Pancreas (tissue), 10 donors: ENCODE measurements at regions not wholly inside any gene's neighbourhood (a gene's known extent, or its start where the extent isn't known, plus 50 kb on each side); places are given as distances from the start of the nearest gene placed in this dataset.
"Not testable (repeated sequence)": the region's sequence is repeated elsewhere in the genome, so short reads cannot be mapped to it uniquely, and the experiment has no call there.

Experiments
- ATAC-seq, 4 donors: fragments of 200-7000 bp; cut with Tn5 transposase; one replicate each; pipeline versions ENCODE4 v1.8.0 to v1.9.1; 2020; ENCODE audit warnings: mild to moderate bottlenecking in 4 of 4, moderate library complexity in 4 of 4
- DNase-seq, 6 donors: peaks; one replicate each; pipeline ENCODE4 v3.0.0-alpha.2; 2020
- FAIRE-seq: peaks from 2 replicates; lab custom pipeline; 2012; peaks lifted over from hg19 to GRCh38; lab: Jason Lieb, UNC
- H3K27ac ChIP-seq, 4 donors: fragments of 200-600 bp; sonication (generic); 1 replicate in 3 of 4; 2 replicates in 1 of 4; pipeline versions ENCODE4 v1.5.0 to v1.8.0; 2020
- H3K27me3 ChIP-seq, 4 donors: fragments of 200-600 bp; one replicate each; pipeline ENCODE4 v1.8.0; 2021
- H3K36me3 ChIP-seq, 3 donors: fragments of 200-600 bp; sonication (generic) in 1 of 3; one replicate each; pipeline versions ENCODE4 v1.5.0 to v1.8.0; 2020 to 2021
- H3K4me1 ChIP-seq, 3 donors: fragments of 200-600 bp; one replicate each; pipeline ENCODE4 v1.8.0; 2021
- H3K4me3 ChIP-seq, 4 donors: fragments of 200-600 bp; sonication (generic) in 2 of 4; one replicate each; pipeline versions ENCODE4 v1.5.0 to v1.8.0; 2020 to 2021
- H3K9me3 ChIP-seq, 4 donors: fragments of 200-600 bp; one replicate each; pipeline ENCODE4 v1.8.0; 2021
- CTCF ChIP-seq, 4 donors: fragments of 200-600 bp; sonication (generic) in 3 of 4; IDR thresholded peaks; one replicate each; pipeline versions ENCODE4 v1.5.0 to v1.8.0; 2021; ENCODE audit warnings: antibody characterized with exemption in 4 of 4
- WGBS, 2 donors: extraction: QIAGEN DNeasy Blood & Tissue Kit; methylation state at CpG; one replicate each; pipeline ENCODE4 v1.1.7; 2013; 5-methylcytosine and 5-hydroxymethylcytosine counted together
- intact Hi-C, 3 donors: fragments of 100-400 bp; cut with DNase I; formaldehyde crosslinking; loops; one replicate each; pipeline versions ENCODE4 v1.11.1 to v1.14.2; 2022
- donor health status: healthy with polysubstance abuse.
- donor health status: DM: no; HTN: no; CAD: no; lungs with moderate emphysema.
- donor health status: DM: no; HTN: no; CAD: no.
- donor health status: control.
- donor health status: control.
- donor health status: Bipolar disorder and iron deficiency.
- donor health status: DM: yes; HTN: yes; CAD: no.
- donor health status: DM: no; HTN: no; CAD: no.
- donor health status: DM: no; HTN: no; CAD: no.
- donor health status: DM: yes; HTN: yes; CAD: no.

DNA sequence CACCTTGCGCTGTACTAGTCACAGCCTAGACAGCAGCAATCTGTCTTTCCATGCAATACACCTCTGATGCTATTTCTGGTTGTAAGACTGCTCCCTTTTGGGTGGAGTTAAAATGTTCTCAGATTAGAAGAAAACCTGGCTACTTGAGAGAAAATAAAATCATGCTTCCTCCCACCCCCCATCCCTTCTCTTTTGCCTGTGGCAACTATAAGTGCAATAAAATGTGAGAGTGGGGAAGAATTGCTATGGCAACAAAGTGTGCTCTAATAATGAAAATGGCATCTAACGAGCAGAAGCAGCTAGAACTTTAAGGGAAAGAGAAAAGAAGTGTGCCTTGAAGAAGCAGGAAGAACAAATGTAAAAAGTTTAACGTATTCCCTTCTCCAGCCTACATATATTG lies 464.2 kb upstream of the FSHR start:
- H3K27me3 ChIP-seq, result no peaks in the 10 kb centered on the region
- H3K4me3 ChIP-seq, result no peak overlapping the region
- WGBS, 2 donors, result 57 to 66% methylated on average over 3 of the region's 3 CpGs
- no peaks in the 10 kb centered on the region for H3K4me1 ChIP-seq
- intact Hi-C loops, result no loop called here
- H3K36me3 ChIP-seq, result no peaks in the 10 kb centered on the region
- DNase-seq (no peak), FAIRE-seq (no peak), ATAC-seq (no peak)
- no peaks in the 10 kb centered on the region for H3K9me3 ChIP-seq
- no peak for TF ChIP-seq CTCF (IDR thresholded peaks at IDR 0.05)
- H3K27ac ChIP-seq, result no peak overlapping the region

- Histone ChIP-seq H3K4me1 (no peaks in the 10 kb centered on the region), H3K27me3 (no peaks in the 10 kb centered on the region), H3K9me3 (no peaks in the 10 kb centered on the region), H3K4me3 (no peak overlapping the region), H3K27ac (no peak overlapping the region), H3K36me3 (no peaks in the 10 kb centered on the region)
- intact Hi-C loops, result no loop called here
- DNase-seq (no peak), FAIRE-seq (no peak), ATAC-seq (peak; percentile 46 to 65 (median 62))
- TF ChIP-seq CTCF (IDR thresholded peaks at IDR 0.05), result peak in 2 of 4 donors; percentile 24 to 31
- 8 to 11% methylated on average over 2 of the region's 2 CpGs for WGBS, 2 donors
These were observed 462.5 kb upstream of the FSHR start for GRCh38 chr2:49616800-49617199.

DNA sequence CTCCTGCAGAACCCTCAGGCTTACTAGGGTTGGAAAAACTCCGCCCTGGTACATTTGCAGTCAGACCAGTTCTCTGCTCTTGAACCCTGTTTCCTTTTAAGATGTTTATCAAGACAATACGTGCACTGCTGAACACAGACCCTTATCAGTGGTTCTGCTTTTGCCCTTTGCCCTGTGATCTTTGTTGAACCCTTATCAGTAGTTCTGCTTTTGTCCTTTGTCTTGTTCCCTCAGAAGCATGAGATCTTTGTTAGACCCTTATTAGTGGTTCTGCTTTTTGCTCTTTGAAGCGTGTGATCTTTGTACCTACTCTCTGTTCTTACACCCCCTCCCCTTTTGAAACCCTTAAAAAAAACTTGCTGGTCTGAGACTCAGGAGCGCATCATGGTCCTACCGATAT lies 457.5 kb upstream of the FSHR start:
- ATAC-seq, H3K27me3 ChIP-seq, intact Hi-C loops, H3K4me3 ChIP-seq, FAIRE-seq, H3K4me1 ChIP-seq, H3K36me3 ChIP-seq, DNase-seq, H3K9me3 ChIP-seq, H3K27ac ChIP-seq: not testable (repeated sequence)
- WGBS, 2 donors, result 64 to 77% methylated on average over 5 of the region's 5 CpGs

DNA sequence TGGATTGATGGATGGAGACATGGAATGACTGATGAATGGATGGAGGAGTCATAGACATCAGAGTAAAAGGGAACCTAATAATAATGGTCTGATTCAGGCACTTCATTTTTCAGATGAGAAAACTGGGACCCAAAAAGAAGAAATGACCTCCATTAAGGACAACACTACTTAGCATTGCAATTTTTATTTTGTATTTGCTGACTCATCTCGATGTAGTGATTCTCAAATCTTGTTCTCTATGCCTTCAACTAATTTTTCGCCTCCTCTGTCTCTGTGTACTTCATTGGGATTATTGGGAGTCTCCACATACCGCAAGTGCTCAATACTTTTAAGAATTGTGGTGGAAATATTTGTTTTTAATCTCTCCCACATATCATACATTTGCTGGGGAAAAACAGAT lies 446.2 kb upstream of the FSHR start:
- Histone ChIP-seq H3K4me1 (no peaks in the 10 kb centered on the region), H3K27ac (no peak overlapping the region), H3K9me3 (no peaks in the 10 kb centered on the region), H3K27me3 (no peaks in the 10 kb centered on the region), H3K36me3 (no peaks in the 10 kb centered on the region), H3K4me3 (no peak overlapping the region)
- TF ChIP-seq CTCF (IDR thresholded peaks at IDR 0.05), result no peak
- ATAC-seq (no peak), DNase-seq (no peak), FAIRE-seq (no peak)
- WGBS, 2 donors, result 63 to 73% methylated on average over 3 of the region's 3 CpGs
- intact Hi-C loops, result no loop called here

- Histone ChIP-seq H3K9me3 (no peaks in the 10 kb centered on the region), H3K27me3 (no peaks in the 10 kb centered on the region), H3K4me3 (no peak overlapping the region), H3K36me3 (no peaks in the 10 kb centered on the region), H3K27ac (no peak overlapping the region), H3K4me1 (no peaks in the 10 kb centered on the region)
- FAIRE-seq (no peak), ATAC-seq (no peak), DNase-seq (no peak)
- no peak for TF ChIP-seq CTCF (IDR thresholded peaks at IDR 0.05)
- intact Hi-C loops, result no loop called here
- 42 to 50% methylated on average over 1 of the region's 1 CpG for WGBS, 2 donors
These were observed 443.9 kb upstream of the FSHR start for GRCh38 chr2:49598231-49598630.

DNA sequence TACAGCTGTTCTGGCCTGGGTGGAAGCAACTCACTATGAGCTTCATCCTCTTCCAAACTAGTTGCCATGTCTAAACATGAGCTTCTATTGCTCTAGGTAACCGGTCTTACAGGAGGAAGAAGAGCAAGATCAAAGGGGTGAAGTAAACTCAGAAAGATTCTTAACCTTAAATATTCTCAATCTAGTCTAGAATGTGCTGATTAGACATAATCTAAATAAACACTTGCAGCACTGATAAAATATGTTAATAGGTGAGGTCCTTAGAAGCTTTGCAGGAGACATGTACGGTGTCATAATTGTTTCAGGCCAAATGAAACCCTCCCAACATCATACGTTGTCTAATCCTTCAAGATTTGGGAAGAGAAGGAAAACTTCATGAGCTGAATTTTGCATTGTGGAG lies 431.6 kb upstream of the FSHR start:
- FAIRE-seq (no peak), DNase-seq (no peak), ATAC-seq (no peak)
- intact Hi-C loops, result no loop called here
- Histone ChIP-seq H3K9me3 (no peaks in the 10 kb centered on the region), H3K36me3 (no peaks in the 10 kb centered on the region), H3K27me3 (no peaks in the 10 kb centered on the region), H3K4me3 (no peak overlapping the region), H3K27ac (no peak overlapping the region), H3K4me1 (no peaks in the 10 kb centered on the region)
- TF ChIP-seq CTCF (IDR thresholded peaks at IDR 0.05), result no peak
- 64 to 73% methylated on average over 3 of the region's 3 CpGs for WGBS, 2 donors
